Activated CD8-positive, alpha-beta memory T cell treated with anti-CD3 and anti-CD28 coated beads for 4 hours (primary cell): ENCODE measurements at regions not wholly inside any gene's neighbourhood (a gene's known extent, or its start where the extent isn't known, plus 50 kb on each side); places are given as distances from the start of the nearest gene placed in this dataset.

Source experiments
- DNase-seq, 2 donors: peaks; one replicate each; pipeline ENCODE4 v3.0.0-alpha.2; 2020; ENCODE audit warnings: low read depth in 2 of 2

DNA sequence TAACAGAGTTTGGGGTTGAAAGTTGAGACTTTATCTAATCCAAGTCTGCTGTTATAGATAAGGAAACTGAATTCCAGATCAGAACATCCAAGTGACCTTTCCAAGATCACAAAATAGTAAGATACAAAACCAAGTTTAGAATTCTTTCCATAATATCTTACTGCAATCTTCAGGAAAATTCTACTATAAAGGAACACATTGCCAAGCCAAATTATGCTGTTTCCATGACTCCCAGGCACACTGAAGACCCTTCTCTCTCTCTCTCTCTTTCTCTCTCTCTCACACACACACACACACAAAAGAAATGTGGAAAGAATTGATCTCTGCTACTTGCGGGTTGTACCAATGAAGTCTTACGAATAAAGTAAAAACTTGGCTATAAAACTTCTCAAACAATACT, 398.4 kb downstream of the METTL4 start:
- no peak for DNase-seq

DNA sequence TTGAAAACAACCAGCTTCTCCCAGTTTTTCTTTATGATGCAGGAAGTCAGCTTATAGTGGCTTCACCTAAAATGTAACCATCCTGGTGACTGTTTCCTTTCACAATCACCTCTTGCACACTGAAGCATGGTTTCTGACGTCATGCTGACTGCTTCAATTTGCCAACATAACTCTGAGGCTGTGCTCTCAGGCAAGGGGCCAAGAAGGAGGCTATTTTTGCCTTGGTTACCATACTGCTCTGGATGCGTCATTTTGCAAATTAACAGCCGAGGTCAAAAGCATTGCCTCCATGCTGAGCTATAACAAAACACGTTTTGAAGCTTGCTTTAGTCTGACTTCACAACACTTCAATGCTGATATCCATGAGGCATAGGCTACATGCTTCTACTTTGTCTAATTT, 397.8 kb downstream of the METTL4 start:
- no peak for DNase-seq

DNA sequence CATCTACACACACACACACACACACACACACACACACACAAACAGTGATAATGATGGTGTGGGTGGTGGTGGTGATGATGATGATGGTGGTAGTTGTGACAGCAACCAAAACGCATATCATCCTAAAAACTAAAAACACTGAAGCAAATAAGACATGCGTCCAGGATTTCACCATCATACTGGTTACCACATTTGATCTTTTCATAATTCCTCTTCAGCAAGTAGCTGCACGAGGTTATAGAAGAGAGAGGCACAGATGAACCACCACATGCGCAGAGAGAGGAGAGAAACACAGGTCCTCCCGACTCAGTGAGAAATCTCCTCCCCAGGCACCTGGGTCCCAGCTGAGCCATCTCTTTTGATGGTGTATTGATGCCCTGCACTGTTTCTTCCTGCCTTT, 393.3 kb downstream of the METTL4 start:
- no peak for DNase-seq

DNA sequence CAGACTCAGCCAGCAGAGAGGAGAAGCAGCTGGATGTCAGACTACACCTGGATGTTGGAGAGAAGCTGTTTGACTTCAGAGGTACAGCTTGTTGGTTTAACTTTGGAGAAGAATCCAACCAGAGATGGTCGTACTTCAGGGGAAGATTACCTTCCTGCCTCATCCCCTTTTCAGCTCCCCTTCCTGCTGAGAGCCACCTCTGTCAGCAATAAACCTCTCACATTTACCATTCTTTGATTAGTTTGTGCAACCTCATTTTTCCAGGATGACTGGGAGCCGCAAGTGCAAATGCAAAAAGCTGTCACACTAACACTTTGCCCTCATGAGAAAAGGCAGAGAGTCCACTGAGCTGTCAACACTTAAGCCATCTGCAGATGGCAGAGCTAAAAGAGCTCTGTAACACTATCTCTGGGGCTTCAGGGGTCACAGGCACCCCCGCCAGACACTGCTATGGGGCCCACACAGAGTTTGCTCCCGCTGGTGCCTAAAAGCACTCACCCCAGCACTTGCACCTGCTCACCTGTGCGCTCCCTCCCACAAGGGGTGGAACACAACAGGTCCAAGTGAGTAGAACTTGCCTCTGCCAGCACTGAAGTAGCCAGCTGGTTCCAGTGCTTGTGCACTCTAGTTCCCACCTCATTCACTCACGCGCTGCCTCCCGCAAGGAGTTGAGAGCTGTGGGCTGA, 391.7 kb downstream of the METTL4 start:
- DNase-seq, result no peak

DNA sequence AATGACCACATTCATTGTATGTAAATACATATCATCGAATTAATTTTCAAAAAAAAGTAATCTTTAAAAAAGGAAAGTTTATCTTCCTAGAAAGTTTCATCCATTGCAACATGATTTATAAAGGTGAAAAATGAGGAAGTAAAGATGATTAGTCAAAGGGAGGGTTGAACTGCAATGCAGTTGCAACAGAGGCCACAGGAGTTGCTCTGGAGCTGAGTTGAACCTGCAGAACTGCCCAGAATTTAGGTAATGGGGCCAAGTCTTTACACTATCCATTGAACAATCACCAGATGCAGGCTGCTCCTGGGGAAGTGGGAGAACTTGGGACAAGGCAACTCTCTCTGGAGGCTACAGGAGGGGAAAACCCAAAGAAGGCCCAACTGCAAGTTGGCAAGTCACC, 390.7 kb downstream of the METTL4 start:
- no peak for DNase-seq

DNA sequence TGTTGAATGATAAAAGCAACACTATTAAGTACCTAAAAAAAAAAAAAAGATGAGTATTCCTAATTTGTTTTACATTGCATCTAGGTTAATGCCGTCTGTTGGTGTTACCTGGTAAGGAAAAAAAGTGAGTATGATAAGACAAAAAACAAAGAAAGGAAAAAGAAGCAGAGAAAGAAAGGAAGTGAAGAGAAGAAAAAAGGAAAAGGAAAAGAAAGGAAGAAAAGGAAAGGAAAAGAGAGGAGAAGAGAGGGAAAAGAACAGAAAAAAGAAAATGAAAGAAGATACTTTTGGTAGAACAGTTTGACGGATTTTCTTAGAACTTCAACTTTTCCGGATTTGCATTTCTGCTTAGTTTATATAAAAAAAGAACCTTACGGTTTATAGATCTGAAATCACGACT, 387.9 kb downstream of the METTL4 start:
- DNase-seq, result no peak

DNA sequence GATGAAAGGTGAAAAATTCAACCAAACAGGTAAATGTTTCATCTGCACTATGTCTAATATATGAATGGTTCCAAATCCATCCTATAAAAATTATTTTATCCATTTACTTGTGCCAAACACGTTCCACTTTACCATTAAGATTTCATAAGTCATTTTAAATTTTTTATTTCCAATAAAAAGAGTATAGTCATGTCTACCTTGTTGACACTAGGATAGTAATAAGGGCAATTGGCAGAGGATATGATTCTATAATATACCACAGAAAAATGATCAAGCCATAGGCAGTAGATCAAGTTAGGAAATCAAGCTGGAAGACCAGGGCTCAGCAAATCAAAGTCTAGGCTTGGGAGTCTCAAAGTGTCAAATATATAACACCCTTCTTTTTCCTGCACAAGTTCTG, 384.3 kb downstream of the METTL4 start:
- no peak for DNase-seq

DNA sequence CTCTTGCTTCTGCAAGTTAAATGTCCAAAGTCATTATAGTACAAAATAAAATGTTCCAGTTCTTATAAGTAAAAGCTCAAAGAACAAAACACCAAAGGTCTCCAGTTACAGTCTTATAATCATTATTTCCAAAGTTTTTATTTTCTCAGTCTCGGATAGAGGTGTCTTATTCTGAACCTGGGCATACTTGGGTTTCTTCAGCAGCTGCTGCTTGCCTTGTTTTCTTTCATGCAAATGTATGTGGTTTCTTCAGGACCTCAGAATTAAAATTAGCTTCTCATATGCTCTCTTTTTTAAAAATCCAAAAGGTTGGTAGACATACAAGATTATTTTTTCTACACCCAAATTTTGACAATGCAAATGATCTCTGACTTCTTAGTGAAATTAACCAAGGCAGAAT, 383.0 kb downstream of the METTL4 start:
- no peak for DNase-seq

DNA sequence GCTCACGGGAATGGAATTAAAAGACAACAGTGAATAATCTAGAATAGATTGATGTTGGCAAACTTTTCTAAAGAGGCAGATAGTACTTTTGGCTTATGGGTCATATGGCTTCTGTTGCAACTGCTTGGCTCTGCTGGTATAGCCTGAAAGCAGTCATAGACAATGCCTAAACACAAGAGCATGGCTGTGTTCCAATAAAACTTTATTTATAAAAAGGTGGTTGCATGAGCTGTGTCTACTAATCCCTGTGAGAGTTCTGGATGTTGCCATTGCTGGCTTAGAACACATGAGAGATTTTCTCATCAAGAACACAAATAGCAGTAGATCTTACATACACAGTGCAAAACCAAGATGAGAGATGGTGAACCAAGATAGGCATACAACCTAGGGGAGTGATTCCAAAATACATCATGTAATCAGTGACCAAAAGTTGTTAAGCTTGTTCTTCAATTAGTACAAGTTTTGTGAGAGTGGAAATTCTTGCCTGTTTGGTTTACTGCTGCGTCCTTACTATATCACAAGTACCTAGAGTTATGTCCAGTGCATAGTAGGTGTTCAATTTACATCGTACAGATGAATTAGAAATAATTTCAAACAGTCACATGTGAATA, 380.0 kb downstream of the METTL4 start:
- no peak for DNase-seq

DNA sequence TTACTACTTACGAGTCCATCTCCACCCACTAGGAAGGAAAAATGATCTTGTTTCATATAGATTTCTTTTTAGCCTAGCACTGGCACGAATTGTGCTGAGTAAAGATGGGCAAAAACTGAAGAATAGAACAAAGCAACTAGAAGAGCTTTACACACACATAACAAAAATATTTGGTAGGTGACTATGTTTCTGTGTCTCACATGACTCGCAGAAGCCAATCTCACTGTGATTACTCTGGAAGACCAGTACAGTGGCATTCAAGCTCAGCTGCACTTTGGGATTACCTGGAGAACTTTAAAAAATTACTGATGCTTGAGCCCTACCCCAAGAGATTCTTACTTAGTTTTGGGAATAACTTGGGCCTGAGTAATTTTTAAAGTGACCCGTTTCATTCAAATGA, 378.7 kb downstream of the METTL4 start:
- DNase-seq, result no peak

DNA sequence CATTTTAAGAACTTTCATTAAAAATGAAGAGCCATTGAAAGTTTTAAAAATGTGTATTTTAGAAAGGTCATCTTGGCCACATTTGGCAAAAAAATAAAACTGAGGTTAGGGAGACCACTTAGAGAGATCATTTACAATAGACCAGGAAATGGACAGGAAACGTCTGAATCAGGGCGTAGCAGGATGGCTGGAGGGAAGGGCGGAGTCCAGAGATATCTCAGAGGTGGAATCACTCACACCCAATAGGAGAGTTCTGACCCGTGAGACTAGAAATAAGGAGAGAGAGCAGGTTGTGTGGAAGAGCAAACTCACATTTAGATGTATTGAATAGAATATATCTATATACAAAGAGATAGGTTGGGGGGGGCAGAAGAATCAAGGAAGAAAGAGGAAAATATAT, 373.4 kb downstream of the METTL4 start:
- no peak for DNase-seq

DNA sequence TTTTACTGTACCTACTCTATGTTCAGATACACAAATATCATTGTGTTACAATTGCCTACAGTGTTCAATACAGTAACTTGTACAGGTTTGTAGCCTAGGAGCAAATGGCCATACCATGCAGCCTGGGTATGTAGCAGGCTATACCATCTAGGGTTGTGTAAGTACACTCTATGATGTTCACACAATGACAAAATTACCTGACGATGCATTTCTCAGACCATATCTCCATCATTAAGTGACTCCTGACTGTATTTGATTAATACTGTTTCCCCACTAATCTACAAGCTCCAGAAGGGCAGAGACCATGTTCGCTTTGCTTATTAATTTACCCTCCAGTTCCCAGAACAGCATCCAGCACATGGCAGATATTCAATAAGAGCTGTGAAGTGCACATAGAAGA, 372.2 kb downstream of the METTL4 start:
- DNase-seq, result no peak

DNA sequence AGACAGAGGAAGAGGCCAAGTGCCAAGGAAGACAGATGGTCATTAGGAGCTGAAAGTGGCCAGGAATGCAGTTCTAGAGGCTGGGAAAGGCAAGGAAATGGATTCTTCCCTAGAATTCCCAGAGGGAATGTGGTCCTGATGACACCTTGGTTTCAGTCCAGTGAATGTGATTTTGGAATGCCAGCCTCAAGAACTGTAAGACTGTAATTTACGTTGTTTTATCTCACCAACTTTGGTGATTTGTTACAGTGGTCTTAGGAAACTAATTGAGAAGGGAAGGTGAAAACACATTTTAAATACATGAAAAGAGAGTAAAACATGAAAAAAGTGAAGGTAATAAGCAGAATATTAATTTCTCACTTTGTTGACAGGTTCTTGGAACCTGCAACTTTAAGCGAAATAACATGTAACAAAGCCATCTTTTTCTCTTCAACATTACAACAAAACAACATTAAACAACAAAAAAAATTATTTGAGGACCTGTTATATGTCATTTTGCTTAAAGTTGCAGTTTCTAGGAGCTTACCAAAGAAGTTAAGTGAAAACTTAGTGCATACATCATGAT, 370.2 kb downstream of the METTL4 start:
- DNase-seq, result no peak

DNA sequence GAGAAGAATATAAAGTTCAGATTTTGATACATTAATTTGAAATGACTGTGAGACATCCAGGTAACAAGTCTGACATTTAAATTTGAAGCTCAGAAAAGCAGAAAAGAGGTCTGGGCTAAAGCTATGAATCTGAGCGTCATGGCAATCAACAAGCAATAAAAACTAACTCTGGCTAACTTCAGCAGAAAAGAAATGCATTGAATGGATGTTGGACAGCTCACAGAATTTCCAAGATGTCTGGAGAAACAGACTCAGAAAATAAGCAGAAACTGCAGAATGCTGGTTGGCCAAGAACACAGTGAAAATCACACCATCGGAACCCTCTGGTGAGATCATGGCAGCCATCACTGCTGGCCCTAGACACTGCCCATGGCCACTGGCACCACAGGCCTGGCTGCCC, 366.6 kb downstream of the METTL4 start:
- DNase-seq, result no peak

DNA sequence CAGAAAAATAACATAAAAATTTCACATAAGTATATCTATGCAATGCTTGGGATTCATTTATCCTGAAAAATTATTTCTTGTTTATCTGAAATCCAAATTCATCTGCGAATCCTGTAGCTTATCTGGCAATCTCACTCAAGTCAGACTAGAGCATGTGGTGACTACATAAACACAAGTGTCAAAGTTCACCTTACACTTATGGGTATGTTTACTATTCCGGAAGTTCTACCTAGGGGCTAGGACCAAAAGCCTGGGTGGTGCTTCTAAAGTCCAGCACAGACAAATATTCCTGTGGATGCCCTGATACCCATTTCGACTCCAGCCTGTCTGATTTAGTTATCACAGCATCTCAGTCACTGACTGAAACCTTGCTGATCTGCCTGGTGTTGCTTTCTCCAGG, 364.0 kb downstream of the METTL4 start:
- no peak for DNase-seq

DNA sequence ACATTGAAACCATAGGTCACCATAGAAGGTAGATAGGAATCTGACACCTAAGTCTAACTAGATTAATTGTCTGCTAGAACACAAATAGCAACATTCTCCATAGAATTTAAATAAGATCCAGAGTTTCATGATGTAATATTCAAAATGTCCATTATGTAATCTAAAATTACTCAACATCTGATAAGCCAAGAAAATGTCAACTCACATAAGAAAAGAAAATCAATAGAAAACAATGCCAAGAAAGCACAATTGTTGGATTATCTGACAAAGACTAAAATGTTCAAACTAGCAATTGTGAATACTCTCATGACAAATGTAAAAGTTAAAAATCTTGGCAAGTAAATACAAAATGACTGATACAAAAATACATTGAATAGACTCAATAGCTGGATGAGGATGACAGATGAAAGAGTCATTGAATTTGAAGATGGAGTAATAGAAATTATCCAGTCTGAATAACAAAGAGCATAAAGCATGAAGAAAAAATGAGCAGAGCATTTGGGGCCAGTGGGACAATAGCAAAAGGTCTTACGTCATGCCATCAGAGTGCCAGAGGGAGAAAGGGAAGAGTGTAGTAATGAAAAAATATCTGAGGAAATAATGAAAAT, 358.6 kb downstream of the METTL4 start:
- no peak for DNase-seq

DNA sequence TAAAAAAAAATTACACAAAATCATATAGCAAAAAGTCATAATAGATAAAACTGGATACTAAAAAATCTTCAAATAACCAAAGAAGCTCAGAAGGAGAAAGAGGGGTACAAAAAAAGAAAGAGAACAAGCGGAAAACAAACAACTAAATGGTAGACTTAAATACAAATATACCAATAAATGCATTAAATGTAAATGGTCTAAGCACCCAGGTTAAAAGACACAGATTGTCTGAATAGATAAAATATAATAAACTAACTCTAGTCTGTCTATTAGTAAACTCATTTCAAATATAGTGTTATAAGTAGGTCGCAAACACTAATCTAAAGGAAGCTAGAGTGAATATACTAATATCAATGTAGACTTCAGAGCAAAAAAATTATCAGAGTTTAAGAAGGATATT, 357.4 kb downstream of the METTL4 start:
- no peak for DNase-seq

DNA sequence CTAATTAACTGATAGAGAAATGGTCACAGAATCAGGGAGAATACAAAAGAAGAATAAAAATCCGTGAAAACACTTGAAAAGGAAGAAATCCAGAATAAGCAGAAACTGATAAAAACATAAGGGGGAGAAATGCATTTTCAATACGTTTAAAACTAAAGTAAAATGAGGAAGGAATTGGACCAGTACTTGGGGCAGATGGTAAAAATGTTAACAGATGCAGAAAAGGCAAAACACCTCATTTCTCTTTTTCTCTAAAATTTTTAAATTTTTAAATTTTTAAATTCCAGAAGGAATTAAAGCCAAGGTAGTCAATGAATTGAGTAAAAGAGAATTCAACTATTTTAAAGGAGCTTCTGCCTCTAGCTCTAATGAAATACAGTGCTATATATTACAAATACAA, 353.9 kb downstream of the METTL4 start:
- no peak for DNase-seq

DNA sequence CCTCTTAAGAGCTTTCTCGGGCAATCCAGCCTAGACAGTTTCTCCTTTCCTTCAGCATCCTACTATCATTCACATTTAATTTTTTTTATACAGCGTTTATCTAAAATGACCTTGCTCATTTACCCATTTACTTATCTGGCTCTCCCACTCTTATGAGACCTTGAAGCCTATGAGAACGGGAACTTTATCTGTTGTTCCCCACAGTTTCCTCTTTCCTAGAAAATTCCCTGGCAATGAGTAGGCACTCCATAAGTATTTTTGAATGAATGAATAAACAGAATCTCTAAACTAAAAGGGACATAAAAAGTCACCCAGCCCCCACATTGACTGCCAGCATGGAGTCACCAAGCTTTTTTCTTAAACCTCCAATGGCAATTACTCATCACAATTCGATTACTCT, 353.2 kb downstream of the METTL4 start:
- no peak for DNase-seq

DNA sequence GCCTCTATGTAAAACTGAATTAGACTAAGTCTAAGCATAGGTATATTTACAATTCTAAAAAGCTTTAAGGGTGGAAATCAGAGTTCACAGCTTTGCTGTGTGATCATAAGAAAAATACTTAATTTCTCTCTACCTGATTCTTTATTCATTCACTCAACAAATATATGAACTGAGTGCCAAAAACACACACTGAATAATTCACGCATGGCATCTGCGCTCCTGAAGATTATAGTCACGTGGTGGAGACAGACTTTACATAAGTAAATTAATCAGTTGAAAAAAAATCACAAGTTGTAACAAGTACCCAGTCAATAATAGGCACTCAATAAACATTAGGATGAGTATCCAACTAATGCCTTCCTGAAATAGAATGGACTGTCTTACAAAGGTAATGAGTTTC, 351.6 kb downstream of the METTL4 start:
- no peak for DNase-seq

DNA sequence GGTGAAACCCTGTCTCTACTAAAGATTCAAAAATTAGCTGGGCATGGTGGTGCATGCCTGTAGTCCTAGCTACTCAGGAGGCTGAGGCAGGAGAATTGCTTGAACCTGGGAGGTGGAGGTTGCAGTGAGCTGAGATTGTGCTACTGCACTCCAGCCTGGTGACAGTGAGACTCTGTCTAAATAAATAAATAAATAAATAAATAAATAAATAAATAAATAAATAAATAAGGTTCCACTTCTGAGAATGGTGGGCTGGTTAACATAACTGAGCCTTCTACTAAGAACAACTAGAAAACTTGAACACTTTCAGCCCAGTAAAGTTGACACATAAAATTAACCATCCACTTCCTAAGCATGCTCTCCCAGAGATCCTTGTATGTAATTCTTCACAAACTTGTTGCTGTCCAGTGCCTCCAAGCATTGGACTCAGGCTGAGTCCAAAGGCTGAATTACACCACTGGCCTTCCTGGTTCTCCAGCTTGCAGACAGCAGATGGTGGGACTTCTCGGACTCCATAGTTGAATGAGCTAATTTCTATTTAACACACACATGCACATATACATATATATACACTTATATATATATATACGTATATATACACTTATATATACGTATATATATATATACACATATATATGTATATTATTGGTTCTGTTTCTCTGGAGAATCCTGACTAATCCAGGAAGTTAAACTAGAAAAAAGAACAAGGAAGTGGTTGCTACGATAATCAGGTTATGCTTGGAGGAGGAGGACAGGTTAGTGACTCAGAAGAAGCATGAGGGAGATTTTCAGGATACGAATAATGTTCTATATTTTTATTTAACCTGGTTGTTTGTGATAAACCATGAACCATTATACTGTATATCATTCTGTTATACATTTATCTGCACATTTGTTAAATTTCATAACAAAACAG, 348.8 kb downstream of the METTL4 start:
- DNase-seq, result no peak

DNA sequence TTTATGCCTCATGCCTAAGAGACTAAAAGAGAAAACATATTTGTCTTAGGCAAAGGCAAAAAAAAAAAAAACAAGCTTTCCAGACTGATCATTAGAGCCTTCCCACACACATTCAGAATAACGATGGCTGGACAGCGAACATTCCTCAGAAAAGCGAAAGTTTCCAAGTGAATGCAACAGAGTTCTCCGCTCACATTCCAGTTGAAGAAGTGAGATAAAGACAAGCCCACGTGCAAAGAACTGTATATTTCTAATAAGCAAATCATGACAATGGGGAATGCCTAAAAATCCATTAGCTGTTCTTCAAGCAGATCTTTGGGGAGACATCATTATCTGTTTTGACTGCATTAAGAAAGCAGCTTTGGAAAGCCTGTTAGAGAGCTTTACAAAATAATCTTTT, 347.9 kb downstream of the METTL4 start:
- no peak for DNase-seq
